Mucosa of descending colon (tissue), 3 donors: ENCODE measurements at regions not wholly inside any gene's neighbourhood (a gene's known extent, or its start where the extent isn't known, plus 50 kb on each side); places are given as distances from the start of the nearest gene placed in this dataset.

Source experiments
- ATAC-seq: fragments of 200-7000 bp; cut with Tn5 transposase; one replicate; pipeline ENCODE4 v1.9.1; 2020; ENCODE audit warnings: mild to moderate bottlenecking, moderate library complexity
- DNase-seq, 3 donors: peaks; one replicate each; pipeline ENCODE4 v3.0.0-alpha.2; 2020
- H3K36me3 ChIP-seq: fragments of 200-600 bp; one replicate; pipeline ENCODE4 v1.8.0; 2021; ENCODE audit warnings: low read depth, mild to moderate bottlenecking
- H3K4me1 ChIP-seq: fragments of 200-600 bp; one replicate; pipeline ENCODE4 v1.8.0; 2021; ENCODE audit warnings: low read depth, mild to moderate bottlenecking
- H3K4me3 ChIP-seq: fragments of 200-600 bp; one replicate; pipeline ENCODE4 v1.8.0; 2021; ENCODE audit warnings: mild to moderate bottlenecking
- H3K9me3 ChIP-seq: fragments of 200-600 bp; one replicate; pipeline ENCODE4 v1.8.0; 2021; ENCODE audit warnings: mild to moderate bottlenecking
- CTCF ChIP-seq: fragments of 200-600 bp; IDR thresholded peaks from one replicate; pipeline ENCODE4 v1.8.0; 2022; ENCODE audit warnings: antibody characterized with exemption, mild to moderate bottlenecking
- intact Hi-C, 2 donors: fragments of 100-400 bp; cut with DNase I in 1 of 2; cut with micrococcal nuclease in 1 of 2; formaldehyde crosslinking; loops; one replicate each; pipeline versions ENCODE4 v1.11.0 to v1.11.1; 2022; cut with DNase I, micrococcal nuclease
- donor health status: DM: no; HTN: no; CAD: no; lungs with moderate emphysema.
- donor health status: DM: no; HTN: no; CAD: no.
- donor health status: DM: no; HTN: yes; CAD: no.

GRCh38 chr2:6771634-6772611, 93.8 kb downstream of the CMPK2 start:
- TF ChIP-seq CTCF, result no peak
- intact Hi-C loops, result no loop called here
- Histone ChIP-seq H3K4me1 (no peaks in the 10 kb centered on the region), H3K36me3 (no peaks in the 10 kb centered on the region), H3K4me3 (no peak overlapping the region), H3K9me3 (no peaks in the 10 kb centered on the region)
- DNase-seq (no peak), ATAC-seq (no peak)

DNA sequence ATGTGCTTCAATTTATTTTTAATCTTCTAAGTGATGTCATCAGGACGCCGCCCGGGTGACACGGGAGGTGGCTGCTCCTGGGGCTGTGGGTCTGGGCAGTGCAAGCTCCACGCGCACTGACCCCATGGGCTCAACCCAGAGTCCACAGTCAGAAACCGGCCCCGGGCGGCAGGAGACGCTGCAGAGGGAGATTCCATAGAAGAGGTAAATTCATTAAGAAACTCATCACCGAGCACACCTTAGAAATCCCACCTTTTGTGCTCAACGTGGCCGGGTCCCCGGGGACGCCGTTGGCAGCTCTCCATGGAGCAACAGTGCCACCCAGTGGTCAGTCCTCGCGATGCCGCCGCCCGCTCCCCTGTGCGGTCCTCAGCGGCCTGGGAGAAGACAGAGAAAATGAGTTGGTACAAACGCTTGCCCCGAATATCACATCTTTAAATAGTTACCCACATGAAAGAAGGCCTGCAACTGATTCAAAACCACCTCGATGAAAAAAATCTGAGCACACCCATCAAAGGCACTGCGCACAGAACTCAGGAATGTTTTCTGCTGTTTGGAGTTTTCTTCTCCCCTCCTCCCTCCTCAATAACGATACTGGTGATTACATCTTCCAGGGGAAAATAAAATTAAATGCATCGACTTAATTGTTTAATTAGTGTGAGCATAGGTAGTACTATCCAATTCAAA, 92.6 kb downstream of the CMPK2 start:
- ATAC-seq (peak; percentile 85), DNase-seq (peak; percentile 56 to 74 (median 66))
- H3K9me3 ChIP-seq, result no peaks in the 10 kb centered on the region
- peak; percentile 89 for TF ChIP-seq CTCF
- intact Hi-C loops, result no loop called here
- H3K4me3 ChIP-seq, result no peak overlapping the region
- H3K4me1 ChIP-seq, result no peaks in the 10 kb centered on the region
- no peaks in the 10 kb centered on the region for H3K36me3 ChIP-seq

GRCh38 chr2:6773694-6774044, 92.0 kb downstream of the CMPK2 start:
- intact Hi-C loops, result no loop called here

GRCh38 chr2:6776125-6776524, 89.6 kb downstream of the CMPK2 start:
- Histone ChIP-seq H3K4me1 (no peaks in the 10 kb centered on the region), H3K9me3 (no peaks in the 10 kb centered on the region), H3K36me3 (no peaks in the 10 kb centered on the region), H3K4me3 (no peak overlapping the region)
- intact Hi-C loops, result no loop called here
- no peak for TF ChIP-seq CTCF
- ATAC-seq (no peak), DNase-seq (no peak)

More at GRCh38 chr2:6773694-6774044, 92.0 kb downstream of the CMPK2 start:
- H3K36me3 ChIP-seq, result no peaks in the 10 kb centered on the region
- no peaks in the 10 kb centered on the region for H3K4me1 ChIP-seq
- H3K9me3 ChIP-seq, result no peaks in the 10 kb centered on the region
- no peak overlapping the region for H3K4me3 ChIP-seq
- no peak for TF ChIP-seq CTCF
- DNase-seq (no peak), ATAC-seq (no peak)

- H3K36me3 ChIP-seq, result no peaks in the 10 kb centered on the region
- no peaks in the 10 kb centered on the region for H3K4me1 ChIP-seq
- TF ChIP-seq CTCF, result no peak
- H3K4me3 ChIP-seq, result no peak overlapping the region
- H3K9me3 ChIP-seq, result no peaks in the 10 kb centered on the region
- ATAC-seq (no peak), DNase-seq (no peak)
- intact Hi-C loops, result no loop called here
Measured at GRCh38 chr2:6777626-6778025, 88.1 kb downstream of the CMPK2 start.
